Esophagus squamous epithelium (tissue), 4 donors: ENCODE measurements at regions not wholly inside any gene's neighbourhood (a gene's known extent, or its start where the extent isn't known, plus 50 kb on each side); places are given as distances from the start of the nearest gene placed in this dataset.

Source experiments
- POLR2A ChIP-seq, 4 donors: fragments of 450-650 bp; IDR thresholded peaks; one replicate each; pipeline ENCODE4 v1.6.1; 2017; ENCODE audit warnings: antibody characterized with exemption in 4 of 4, mild to moderate bottlenecking in 4 of 4, moderate library complexity in 3 of 4
- TF ChIP-seq, protein P1 (sequence below), 6 experiments: fragments of 450-650 bp in 4 of 6; fragments of 200-600 bp in 2 of 6; sonication (generic) in 2 of 6; IDR thresholded peaks; one replicate each; pipeline ENCODE4 v1.5.1; 2016 to 2019; ENCODE audit warnings: antibody characterized with exemption in 6 of 6, mild to moderate bottlenecking in 4 of 6, moderate library complexity in 4 of 6

DNA sequence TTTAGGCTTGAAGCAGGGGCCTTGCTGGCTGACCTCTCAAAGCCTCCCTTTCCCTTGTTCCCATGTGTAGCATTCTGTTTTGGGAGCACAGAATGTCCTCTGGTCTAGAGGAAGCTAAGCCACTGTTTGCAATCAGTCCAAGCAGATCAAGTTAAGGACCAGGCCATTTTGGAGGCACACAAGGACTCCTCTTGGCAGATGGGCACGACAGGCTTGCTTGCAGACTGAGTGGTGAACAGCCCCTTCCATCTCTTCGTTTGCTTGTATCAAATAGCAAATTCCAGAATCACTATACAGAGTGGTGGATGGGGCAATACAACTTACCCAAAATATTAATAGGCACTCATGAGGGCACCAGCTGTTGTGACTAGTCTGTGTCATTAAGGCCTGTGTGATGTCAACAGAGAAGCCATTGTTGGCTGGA is 215.5 kb upstream of the SERP2 start:
- TF ChIP-seq, protein P1, sequence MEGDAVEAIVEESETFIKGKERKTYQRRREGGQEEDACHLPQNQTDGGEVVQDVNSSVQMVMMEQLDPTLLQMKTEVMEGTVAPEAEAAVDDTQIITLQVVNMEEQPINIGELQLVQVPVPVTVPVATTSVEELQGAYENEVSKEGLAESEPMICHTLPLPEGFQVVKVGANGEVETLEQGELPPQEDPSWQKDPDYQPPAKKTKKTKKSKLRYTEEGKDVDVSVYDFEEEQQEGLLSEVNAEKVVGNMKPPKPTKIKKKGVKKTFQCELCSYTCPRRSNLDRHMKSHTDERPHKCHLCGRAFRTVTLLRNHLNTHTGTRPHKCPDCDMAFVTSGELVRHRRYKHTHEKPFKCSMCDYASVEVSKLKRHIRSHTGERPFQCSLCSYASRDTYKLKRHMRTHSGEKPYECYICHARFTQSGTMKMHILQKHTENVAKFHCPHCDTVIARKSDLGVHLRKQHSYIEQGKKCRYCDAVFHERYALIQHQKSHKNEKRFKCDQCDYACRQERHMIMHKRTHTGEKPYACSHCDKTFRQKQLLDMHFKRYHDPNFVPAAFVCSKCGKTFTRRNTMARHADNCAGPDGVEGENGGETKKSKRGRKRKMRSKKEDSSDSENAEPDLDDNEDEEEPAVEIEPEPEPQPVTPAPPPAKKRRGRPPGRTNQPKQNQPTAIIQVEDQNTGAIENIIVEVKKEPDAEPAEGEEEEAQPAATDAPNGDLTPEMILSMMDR (IDR thresholded peaks at IDR 0.05) = no peak
- TF ChIP-seq POLR2A (IDR thresholded peaks at IDR 0.05) = no peak
